WTC11 (cell line): ENCODE measurements at regions not wholly inside any gene's neighbourhood (a gene's known extent, or its start where the extent isn't known, plus 50 kb on each side); places are given as distances from the start of the nearest gene placed in this dataset.
"Not testable (repeated sequence)": the region's sequence is repeated elsewhere in the genome, so short reads cannot be mapped to it uniquely, and the experiment has no call there.

Experiments
- ATAC-seq: fragments of 200-7000 bp; cut with Tn5 transposase; 2 replicates; pipeline ENCODE4 v1.10.0; 2021; ENCODE audit warnings: mild to moderate bottlenecking, moderate library complexity
- CTCF ChIA-PET: fragments of 300-600 bp; sonication (Branson Sonifier 250); formaldehyde crosslinking; loops from one replicate; lab custom pipeline; 2021; ENCODE audit warnings: antibody characterized with exemption; lab: Charles Lee
- POLR2A ChIA-PET: fragments of 350-600 bp; sonication (Branson Sonifier 250); formaldehyde crosslinking; loops from one replicate; lab custom pipeline; 2021; ENCODE audit warnings: antibody characterized with exemption; lab: Charles Lee
- DNase-seq: peaks from one replicate; pipeline ENCODE4 v3.0.0; 2021; ENCODE audit warnings: low spot score
- H3K27ac Mint-ChIP-seq: 2 replicates; pipeline ENCODE4 v1.8.0; 2021; ENCODE audit warnings: mixed read lengths
- H3K27me3 Mint-ChIP-seq: 2 replicates; pipeline ENCODE4 v1.8.0; 2021; ENCODE audit warnings: low read depth, mild to moderate bottlenecking, moderate library complexity, mixed read lengths
- H3K36me3 Mint-ChIP-seq: 2 replicates; pipeline ENCODE4 v1.8.0; 2021; ENCODE audit warnings: mixed read lengths
- H3K4me1 Mint-ChIP-seq: 2 replicates; pipeline ENCODE4 v1.8.0; 2022; ENCODE audit warnings: mixed read lengths
- H3K4me3 Mint-ChIP-seq: 2 replicates; pipeline ENCODE4 v1.8.0; 2021; ENCODE audit warnings: mild to moderate bottlenecking, moderate library complexity, mixed read lengths
- H3K9me3 Mint-ChIP-seq: 2 replicates; pipeline ENCODE4 v1.8.0; 2021; ENCODE audit warnings: mixed read lengths
- ETV6 ChIP-seq: sonication (generic); formaldehyde crosslinking; IDR thresholded peaks from 2 replicates; pipeline ENCODE4 v1.8.1; 2022; ENCODE audit warnings: mild to moderate bottlenecking, missing genetic modification reagents
- JUN ChIP-seq: sonication (generic); formaldehyde crosslinking; IDR thresholded peaks from 2 replicates; pipeline ENCODE4 v1.8.0; 2023; ENCODE audit warnings: mild to moderate bottlenecking, missing genetic modification reagents
- NFE2L1 ChIP-seq: sonication (generic); formaldehyde crosslinking; IDR thresholded peaks from 2 replicates; pipeline ENCODE4 v1.8.1; 2023; ENCODE audit warnings: missing genetic modification reagents
- PRRX2 ChIP-seq: fragments of 250-450 bp; sonication (Bioruptor Pico); IDR thresholded peaks from 2 replicates; pipeline ENCODE4 v1.8.0; 2021; ENCODE audit warnings: mild to moderate bottlenecking
- SMAD3 ChIP-seq: sonication (generic); formaldehyde crosslinking; IDR thresholded peaks from 2 replicates; pipeline ENCODE4 v1.8.0; 2022; ENCODE audit warnings: missing genetic modification reagents, mild to moderate bottlenecking, borderline replicate concordance
- TEAD4 ChIP-seq: sonication (generic); formaldehyde crosslinking; IDR thresholded peaks from 2 replicates; pipeline ENCODE4 v1.8.0; 2022; ENCODE audit warnings: mild to moderate bottlenecking, missing genetic modification reagents
- ZNF219 ChIP-seq: sonication (generic); formaldehyde crosslinking; IDR thresholded peaks from 2 replicates; pipeline ENCODE4 v1.8.0; 2023; ENCODE audit warnings: missing genetic modification reagents, mild to moderate bottlenecking, borderline replicate concordance
- ZNF416 ChIP-seq: fragments of 250-450 bp; sonication (Bioruptor Pico); IDR thresholded peaks from 2 replicates; pipeline ENCODE4 v1.9.0; 2021; ENCODE audit warnings: mild to moderate bottlenecking, inconsistent platforms
- ZNF423 ChIP-seq: fragments of 250-450 bp; sonication (Bioruptor Pico); IDR thresholded peaks from 2 replicates; pipeline ENCODE4 v2.1.2; 2022; ENCODE audit warnings: mild to moderate bottlenecking, moderate library complexity
- ZNF671 ChIP-seq: fragments of 250-450 bp; sonication (Bioruptor Pico); IDR thresholded peaks from 2 replicates; pipeline ENCODE4 v1.8.0; 2021; ENCODE audit warnings: mild to moderate bottlenecking
- TF ChIP-seq, protein P1 (sequence below): fragments of 250-450 bp; sonication (Bioruptor Pico); IDR thresholded peaks from 2 replicates; pipeline ENCODE4 v1.9.0; 2021; ENCODE audit warnings: mild to moderate bottlenecking
- TF ChIP-seq, protein P2 (sequence below): sonication (generic); formaldehyde crosslinking; IDR thresholded peaks from 2 replicates; pipeline ENCODE4 v1.8.0; 2022; ENCODE audit warnings: missing genetic modification reagents
- TF ChIP-seq, protein P3 (sequence below): sonication (generic); formaldehyde crosslinking; IDR thresholded peaks from 2 replicates; pipeline ENCODE4 v1.8.1; 2022; ENCODE audit warnings: mild to moderate bottlenecking, moderate library complexity, missing genetic modification reagents
- TF ChIP-seq, protein P4 (sequence below): fragments of 250-450 bp; sonication (Bioruptor Pico); IDR thresholded peaks from 2 replicates; pipeline ENCODE4 v1.9.0; 2021; ENCODE audit warnings: mild to moderate bottlenecking, borderline replicate concordance
- TF ChIP-seq, protein P5 (sequence below): fragments of 250-450 bp; sonication (Bioruptor Pico); IDR thresholded peaks from 2 replicates; pipeline ENCODE4 v1.8.0; 2021; ENCODE audit warnings: mild to moderate bottlenecking
- TF ChIP-seq, protein P6 (sequence below): sonication (generic); formaldehyde crosslinking; conservative IDR thresholded peaks from 2 replicates; pipeline ENCODE4 v1.8.1; 2023; ENCODE audit warnings: mild to moderate bottlenecking, low read depth, missing genetic modification reagents, moderate library complexity

DNA sequence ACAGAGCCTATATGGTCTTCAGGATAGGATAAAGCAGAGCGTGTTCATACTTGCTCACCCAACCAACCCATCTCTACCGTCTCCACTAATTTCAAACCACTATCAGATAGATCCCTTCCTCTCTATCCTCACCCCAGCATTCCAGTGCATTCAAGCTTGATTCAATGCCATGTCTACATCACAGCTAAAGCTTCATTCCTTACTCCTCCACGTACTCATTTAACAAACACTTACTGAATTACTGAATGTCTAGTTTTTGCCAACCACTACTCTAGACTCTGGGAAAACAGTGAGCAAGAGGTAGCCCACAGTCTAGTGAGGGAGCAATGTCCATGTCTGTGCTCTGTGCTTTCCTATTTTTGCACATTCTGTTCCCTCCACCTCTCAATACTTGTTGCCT, 163.5 kb upstream of the MSX2 start:
- Mint-ChIP-seq H3K4me3 (no peak overlapping the region), H3K4me1 (0 out of 2 replicates have a peak, but pooled peaks cover 2% of the 10 kb centered on the region), H3K9me3 (peaks cover 5% of the 10 kb centered on the region), H3K27ac (no peak overlapping the region), H3K36me3 (peaks cover 3% of the 10 kb centered on the region; the same call in 1 of the 2 replicates), H3K27me3 (peaks cover 4% of the 10 kb centered on the region)
- DNase-seq, result no peak
- TF ChIP-seq ZNF416 (no peak), PRRX2 (CRISPR knock-in tag) (no peak), JUN (no peak), NFE2L1 (no peak), SMAD3 (CRISPR knock-in tag) (no peak), ZNF671 (no peak), ZNF219 (CRISPR knock-in tag) (no peak)
- TF ChIP-seq, protein P1, sequence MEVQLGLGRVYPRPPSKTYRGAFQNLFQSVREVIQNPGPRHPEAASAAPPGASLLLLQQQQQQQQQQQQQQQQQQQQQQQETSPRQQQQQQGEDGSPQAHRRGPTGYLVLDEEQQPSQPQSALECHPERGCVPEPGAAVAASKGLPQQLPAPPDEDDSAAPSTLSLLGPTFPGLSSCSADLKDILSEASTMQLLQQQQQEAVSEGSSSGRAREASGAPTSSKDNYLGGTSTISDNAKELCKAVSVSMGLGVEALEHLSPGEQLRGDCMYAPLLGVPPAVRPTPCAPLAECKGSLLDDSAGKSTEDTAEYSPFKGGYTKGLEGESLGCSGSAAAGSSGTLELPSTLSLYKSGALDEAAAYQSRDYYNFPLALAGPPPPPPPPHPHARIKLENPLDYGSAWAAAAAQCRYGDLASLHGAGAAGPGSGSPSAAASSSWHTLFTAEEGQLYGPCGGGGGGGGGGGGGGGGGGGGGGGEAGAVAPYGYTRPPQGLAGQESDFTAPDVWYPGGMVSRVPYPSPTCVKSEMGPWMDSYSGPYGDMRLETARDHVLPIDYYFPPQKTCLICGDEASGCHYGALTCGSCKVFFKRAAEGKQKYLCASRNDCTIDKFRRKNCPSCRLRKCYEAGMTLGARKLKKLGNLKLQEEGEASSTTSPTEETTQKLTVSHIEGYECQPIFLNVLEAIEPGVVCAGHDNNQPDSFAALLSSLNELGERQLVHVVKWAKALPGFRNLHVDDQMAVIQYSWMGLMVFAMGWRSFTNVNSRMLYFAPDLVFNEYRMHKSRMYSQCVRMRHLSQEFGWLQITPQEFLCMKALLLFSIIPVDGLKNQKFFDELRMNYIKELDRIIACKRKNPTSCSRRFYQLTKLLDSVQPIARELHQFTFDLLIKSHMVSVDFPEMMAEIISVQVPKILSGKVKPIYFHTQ (CRISPR knock-in tag), result no peak
- TF ChIP-seq, protein P2, sequence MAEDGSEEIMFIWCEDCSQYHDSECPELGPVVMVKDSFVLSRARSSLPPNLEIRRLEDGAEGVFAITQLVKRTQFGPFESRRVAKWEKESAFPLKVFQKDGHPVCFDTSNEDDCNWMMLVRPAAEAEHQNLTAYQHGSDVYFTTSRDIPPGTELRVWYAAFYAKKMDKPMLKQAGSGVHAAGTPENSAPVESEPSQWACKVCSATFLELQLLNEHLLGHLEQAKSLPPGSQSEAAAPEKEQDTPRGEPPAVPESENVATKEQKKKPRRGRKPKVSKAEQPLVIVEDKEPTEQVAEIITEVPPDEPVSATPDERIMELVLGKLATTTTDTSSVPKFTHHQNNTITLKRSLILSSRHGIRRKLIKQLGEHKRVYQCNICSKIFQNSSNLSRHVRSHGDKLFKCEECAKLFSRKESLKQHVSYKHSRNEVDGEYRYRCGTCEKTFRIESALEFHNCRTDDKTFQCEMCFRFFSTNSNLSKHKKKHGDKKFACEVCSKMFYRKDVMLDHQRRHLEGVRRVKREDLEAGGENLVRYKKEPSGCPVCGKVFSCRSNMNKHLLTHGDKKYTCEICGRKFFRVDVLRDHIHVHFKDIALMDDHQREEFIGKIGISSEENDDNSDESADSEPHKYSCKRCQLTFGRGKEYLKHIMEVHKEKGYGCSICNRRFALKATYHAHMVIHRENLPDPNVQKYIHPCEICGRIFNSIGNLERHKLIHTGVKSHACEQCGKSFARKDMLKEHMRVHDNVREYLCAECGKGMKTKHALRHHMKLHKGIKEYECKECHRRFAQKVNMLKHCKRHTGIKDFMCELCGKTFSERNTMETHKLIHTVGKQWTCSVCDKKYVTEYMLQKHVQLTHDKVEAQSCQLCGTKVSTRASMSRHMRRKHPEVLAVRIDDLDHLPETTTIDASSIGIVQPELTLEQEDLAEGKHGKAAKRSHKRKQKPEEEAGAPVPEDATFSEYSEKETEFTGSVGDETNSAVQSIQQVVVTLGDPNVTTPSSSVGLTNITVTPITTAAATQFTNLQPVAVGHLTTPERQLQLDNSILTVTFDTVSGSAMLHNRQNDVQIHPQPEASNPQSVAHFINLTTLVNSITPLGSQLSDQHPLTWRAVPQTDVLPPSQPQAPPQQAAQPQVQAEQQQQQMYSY (CRISPR knock-in tag), result no peak
- TF ChIP-seq, protein P3, sequence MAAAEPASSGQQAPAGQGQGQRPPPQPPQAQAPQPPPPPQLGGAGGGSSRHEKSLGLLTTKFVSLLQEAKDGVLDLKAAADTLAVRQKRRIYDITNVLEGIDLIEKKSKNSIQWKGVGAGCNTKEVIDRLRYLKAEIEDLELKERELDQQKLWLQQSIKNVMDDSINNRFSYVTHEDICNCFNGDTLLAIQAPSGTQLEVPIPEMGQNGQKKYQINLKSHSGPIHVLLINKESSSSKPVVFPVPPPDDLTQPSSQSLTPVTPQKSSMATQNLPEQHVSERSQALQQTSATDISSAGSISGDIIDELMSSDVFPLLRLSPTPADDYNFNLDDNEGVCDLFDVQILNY (CRISPR knock-in tag), result no peak
- TF ChIP-seq, protein P4, sequence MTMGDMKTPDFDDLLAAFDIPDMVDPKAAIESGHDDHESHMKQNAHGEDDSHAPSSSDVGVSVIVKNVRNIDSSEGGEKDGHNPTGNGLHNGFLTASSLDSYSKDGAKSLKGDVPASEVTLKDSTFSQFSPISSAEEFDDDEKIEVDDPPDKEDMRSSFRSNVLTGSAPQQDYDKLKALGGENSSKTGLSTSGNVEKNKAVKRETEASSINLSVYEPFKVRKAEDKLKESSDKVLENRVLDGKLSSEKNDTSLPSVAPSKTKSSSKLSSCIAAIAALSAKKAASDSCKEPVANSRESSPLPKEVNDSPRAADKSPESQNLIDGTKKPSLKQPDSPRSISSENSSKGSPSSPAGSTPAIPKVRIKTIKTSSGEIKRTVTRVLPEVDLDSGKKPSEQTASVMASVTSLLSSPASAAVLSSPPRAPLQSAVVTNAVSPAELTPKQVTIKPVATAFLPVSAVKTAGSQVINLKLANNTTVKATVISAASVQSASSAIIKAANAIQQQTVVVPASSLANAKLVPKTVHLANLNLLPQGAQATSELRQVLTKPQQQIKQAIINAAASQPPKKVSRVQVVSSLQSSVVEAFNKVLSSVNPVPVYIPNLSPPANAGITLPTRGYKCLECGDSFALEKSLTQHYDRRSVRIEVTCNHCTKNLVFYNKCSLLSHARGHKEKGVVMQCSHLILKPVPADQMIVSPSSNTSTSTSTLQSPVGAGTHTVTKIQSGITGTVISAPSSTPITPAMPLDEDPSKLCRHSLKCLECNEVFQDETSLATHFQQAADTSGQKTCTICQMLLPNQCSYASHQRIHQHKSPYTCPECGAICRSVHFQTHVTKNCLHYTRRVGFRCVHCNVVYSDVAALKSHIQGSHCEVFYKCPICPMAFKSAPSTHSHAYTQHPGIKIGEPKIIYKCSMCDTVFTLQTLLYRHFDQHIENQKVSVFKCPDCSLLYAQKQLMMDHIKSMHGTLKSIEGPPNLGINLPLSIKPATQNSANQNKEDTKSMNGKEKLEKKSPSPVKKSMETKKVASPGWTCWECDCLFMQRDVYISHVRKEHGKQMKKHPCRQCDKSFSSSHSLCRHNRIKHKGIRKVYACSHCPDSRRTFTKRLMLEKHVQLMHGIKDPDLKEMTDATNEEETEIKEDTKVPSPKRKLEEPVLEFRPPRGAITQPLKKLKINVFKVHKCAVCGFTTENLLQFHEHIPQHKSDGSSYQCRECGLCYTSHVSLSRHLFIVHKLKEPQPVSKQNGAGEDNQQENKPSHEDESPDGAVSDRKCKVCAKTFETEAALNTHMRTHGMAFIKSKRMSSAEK (CRISPR knock-in tag), result no peak
- CTCF ChIA-PET, result interaction anchor here (1.6 kb wide), 1 partner anchor 11 kb away, joined by 4 read pairs; no protein-coding TSS in a partner anchor
- POLR2A ChIA-PET, result no interaction called here
- no peak for ATAC-seq

DNA sequence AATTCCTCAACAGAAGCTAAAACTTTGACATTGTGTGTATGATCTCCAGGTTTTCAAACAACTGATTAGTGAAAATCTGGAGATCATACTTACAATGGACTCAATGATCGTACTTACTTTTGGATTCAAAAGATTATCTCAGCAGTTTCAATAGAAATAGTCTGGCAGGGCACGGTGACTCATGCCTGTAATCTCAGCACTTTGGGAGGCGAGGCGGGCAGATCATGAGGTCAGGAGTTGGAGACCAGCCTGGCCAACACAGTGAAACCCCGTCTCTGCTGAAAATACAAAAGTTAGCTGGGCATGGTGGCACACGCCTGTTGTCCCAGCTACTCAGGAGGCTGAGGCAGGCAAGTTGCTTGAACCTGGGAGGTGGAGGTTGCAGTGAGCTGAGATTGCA, 161.3 kb upstream of the MSX2 start:
- H3K36me3 Mint-ChIP-seq, H3K27me3 Mint-ChIP-seq, H3K9me3 Mint-ChIP-seq, H3K4me3 Mint-ChIP-seq, CTCF ChIA-PET, ATAC-seq, H3K27ac Mint-ChIP-seq, H3K4me1 Mint-ChIP-seq, POLR2A ChIA-PET, DNase-seq: not testable (repeated sequence)

DNA sequence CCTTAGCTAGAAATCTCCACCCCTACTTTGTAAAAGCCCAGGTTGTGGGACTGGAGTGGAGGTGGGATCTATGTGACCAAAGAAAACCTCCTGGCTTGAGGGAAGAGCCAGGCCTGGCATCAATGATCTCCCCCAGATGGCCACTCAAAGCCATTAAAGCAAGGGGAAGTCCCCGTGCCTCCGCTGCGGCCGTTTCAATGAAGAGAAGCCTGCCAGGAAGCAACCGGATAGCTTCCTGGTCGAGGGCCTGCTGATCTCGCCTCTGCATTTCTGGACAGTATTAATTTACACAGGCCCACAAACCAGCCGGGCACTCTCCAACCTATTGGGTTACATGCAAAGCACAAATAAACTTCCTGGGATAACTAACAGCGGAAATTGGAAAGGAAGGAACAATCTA, 160.5 kb upstream of the MSX2 start:
- ChIA-PET POLR2A (no interaction called here), CTCF (no interaction called here)
- no peaks in the 10 kb centered on the region for H3K36me3 Mint-ChIP-seq
- no peak for DNase-seq
- ATAC-seq, result no peak
- H3K27me3 Mint-ChIP-seq, result peaks cover 4% of the 10 kb centered on the region
- H3K9me3 Mint-ChIP-seq, result no peaks in the 10 kb centered on the region
- H3K4me3 Mint-ChIP-seq, result no peak overlapping the region
- H3K4me1 Mint-ChIP-seq, result 0 out of 2 replicates have a peak, but pooled peaks cover 2% of the 10 kb centered on the region
- no peak overlapping the region for H3K27ac Mint-ChIP-seq
- TF ChIP-seq, protein P5, sequence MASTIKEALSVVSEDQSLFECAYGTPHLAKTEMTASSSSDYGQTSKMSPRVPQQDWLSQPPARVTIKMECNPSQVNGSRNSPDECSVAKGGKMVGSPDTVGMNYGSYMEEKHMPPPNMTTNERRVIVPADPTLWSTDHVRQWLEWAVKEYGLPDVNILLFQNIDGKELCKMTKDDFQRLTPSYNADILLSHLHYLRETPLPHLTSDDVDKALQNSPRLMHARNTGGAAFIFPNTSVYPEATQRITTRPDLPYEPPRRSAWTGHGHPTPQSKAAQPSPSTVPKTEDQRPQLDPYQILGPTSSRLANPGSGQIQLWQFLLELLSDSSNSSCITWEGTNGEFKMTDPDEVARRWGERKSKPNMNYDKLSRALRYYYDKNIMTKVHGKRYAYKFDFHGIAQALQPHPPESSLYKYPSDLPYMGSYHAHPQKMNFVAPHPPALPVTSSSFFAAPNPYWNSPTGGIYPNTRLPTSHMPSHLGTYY (CRISPR knock-in tag), result no peak
- TF ChIP-seq ETV6 (CRISPR knock-in tag) (no peak), TEAD4 (CRISPR knock-in tag) (no peak), ZNF423 (CRISPR knock-in tag) (no peak)
- TF ChIP-seq, protein P6, sequence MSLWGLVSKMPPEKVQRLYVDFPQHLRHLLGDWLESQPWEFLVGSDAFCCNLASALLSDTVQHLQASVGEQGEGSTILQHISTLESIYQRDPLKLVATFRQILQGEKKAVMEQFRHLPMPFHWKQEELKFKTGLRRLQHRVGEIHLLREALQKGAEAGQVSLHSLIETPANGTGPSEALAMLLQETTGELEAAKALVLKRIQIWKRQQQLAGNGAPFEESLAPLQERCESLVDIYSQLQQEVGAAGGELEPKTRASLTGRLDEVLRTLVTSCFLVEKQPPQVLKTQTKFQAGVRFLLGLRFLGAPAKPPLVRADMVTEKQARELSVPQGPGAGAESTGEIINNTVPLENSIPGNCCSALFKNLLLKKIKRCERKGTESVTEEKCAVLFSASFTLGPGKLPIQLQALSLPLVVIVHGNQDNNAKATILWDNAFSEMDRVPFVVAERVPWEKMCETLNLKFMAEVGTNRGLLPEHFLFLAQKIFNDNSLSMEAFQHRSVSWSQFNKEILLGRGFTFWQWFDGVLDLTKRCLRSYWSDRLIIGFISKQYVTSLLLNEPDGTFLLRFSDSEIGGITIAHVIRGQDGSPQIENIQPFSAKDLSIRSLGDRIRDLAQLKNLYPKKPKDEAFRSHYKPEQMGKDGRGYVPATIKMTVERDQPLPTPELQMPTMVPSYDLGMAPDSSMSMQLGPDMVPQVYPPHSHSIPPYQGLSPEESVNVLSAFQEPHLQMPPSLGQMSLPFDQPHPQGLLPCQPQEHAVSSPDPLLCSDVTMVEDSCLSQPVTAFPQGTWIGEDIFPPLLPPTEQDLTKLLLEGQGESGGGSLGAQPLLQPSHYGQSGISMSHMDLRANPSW (CRISPR knock-in tag), result no peak
